ENCODE measurements at regions not wholly inside any gene's neighbourhood (a gene's known extent, or its start where the extent isn't known, plus 50 kb on each side); places are given as distances from the start of the nearest gene placed in this dataset.

- TF ChIP-seq ZFX (IDR thresholded peaks at IDR 0.05; ENCODE audit: borderline replicate concordance) (no peak), CTCF (IDR thresholded peaks at IDR 0.05) (no peak)
Observed at GRCh38 chr3:22843854-22844253, 359.3 kb upstream of the UBE2E2 start.

Data from 22Rv1 (cell line).